HG02610 (cell line): ENCODE measurements at regions not wholly inside any gene's neighbourhood (a gene's known extent, or its start where the extent isn't known, plus 50 kb on each side); places are given as distances from the start of the nearest gene placed in this dataset.
"Not testable (repeated sequence)": the region's sequence is repeated elsewhere in the genome, so short reads cannot be mapped to it uniquely, and the experiment has no call there.

ENCODE experiments used
- ATAC-seq: cut with Tn5 transposase; IDR thresholded peaks from one replicate; pipeline ENCODE4 v1.9.1; 2021; ENCODE audit warnings: mild to moderate bottlenecking, moderate library complexity; ENCODE audit not compliant: unreplicated experiment

DNA sequence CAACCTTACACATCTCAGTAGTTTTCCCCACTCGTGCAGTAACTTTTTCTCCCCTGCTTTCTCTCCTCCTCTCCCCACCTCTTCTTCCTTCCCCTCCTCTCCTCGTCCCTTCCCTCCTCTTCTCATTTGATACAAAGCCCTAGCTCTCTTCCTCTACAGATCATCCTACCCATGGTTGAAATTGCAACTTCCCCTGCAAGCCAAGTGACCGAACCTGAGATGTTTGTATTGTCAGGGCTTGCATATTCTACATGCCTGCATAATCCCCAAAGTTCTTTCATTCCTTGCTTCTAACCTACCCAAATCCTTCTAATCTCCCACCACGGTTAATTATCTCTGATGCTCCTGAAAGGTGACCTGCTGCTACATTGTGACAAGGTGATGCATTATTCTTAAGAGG, 408.6 kb upstream of the AMELY start:
- ATAC-seq: not testable (repeated sequence)

DNA sequence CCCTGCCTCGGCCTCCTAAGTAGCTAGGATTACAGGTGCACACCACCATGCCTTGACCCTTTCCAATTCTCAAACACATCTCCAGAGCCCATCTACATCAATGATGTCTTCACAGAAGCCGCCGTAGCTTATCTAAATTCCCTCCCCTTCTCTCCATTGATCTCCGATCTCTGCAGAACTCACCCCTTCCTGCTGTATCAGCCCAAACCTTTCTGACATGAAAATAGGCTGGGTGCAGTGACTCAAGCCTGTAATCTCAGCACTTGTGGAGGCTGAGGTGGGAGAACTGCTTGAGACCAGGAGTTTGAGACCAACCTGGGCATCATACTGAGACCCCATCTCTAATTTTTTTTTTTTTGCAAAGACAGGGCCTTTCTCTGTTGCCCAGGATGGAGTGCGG, 406.6 kb upstream of the AMELY start:
- no peak for ATAC-seq

- ATAC-seq: no peak
These were observed 406.0 kb upstream of the AMELY start for GRCh38 chrY:7317571-7317970.

- no peak for ATAC-seq
These were observed 399.1 kb upstream of the AMELY start for GRCh38 chrY:7310482-7311269.

- ATAC-seq: no peak
These were observed 397.3 kb upstream of the AMELY start for GRCh38 chrY:7308816-7309215.

- ATAC-seq: no peak
These were observed 390.8 kb upstream of the AMELY start for GRCh38 chrY:7302306-7302705.

DNA sequence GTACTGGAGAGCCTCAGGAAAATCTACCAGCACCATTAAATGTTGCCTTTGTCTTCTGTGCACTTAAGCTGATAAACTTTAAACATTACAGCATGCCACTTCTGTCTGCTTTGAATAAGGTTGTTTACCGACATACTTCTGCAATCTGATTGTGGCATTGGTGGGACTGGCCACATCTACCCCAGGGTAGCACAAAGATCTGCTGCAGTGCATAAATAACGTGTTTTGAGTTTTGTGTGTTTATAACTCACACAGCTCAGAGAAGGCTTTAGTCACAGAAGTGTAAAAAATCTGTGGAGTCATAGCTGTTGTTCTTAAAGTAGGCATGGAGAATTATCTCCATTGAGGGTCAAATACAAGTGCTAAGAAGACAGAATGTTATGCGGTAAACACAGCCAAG, 388.4 kb upstream of the AMELY start:
- ATAC-seq: no peak

DNA sequence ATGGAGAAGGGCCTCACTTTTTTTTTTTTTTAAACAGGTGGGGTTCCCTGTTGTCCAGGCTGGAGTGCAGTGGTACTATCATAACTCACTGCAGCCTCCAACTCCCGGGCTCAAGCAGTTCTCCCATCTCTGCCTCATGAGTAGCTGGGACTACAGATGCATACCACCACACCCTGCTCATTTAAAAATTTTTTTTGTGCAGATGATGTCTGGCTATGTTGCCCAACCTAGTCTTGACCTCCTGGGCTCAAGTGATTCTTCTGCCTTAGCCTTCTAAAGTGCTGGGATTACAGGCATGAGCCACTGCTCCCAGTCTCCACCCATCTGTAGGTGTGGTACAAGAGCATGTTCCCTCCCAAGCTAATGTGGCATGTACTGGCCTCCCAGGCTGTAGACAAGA, 380.6 kb upstream of the AMELY start:
- ATAC-seq: no peak

- ATAC-seq: peak; percentile 80
These were observed 378.6 kb upstream of the AMELY start for GRCh38 chrY:7289889-7290833.

- no peak for ATAC-seq
These were observed 377.1 kb upstream of the AMELY start for GRCh38 chrY:7288611-7289010.

DNA sequence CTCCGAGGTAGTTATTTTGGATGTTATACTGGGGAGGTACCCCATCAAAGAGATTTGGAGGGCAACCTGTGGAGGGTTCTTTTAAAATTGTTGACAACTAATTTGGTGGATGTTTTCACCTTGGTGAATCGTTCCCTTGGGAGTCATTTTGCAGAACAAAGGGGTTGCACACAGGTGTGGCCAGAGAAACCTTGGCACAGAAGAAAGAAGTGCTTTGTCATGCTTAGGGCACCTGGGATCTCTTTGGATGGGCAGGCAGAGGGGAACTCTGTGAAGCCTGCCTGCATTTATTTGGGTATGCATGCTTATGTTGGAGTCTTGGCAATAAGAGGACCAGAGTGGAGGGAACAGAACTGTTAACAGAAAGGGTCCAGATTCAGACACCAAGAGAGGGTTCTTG, 376.4 kb upstream of the AMELY start:
- ATAC-seq: not testable (repeated sequence)

GRCh38 chrY:7285388-7285787, 373.8 kb upstream of the AMELY start:
- ATAC-seq: no peak

DNA sequence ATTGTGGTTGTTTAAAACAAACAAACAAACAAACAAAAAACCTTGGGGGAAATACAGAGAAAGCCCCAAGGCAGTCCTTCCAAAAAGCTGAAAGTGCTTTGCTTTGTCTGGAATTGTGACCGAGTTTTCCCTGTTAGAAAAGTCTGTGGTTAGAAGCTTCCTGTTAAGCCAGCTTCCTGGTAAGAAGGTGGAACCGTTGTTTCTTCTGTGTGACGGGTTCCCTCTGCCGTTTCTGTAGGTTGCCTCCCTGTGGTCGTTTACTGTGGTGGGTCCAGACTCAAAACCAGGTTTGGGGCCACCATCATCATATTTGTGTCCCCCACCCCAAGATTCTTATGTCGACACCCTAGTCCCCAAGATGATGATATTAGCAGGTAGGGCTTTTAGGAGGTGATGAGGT, 371.4 kb upstream of the AMELY start:
- ATAC-seq: no peak

DNA sequence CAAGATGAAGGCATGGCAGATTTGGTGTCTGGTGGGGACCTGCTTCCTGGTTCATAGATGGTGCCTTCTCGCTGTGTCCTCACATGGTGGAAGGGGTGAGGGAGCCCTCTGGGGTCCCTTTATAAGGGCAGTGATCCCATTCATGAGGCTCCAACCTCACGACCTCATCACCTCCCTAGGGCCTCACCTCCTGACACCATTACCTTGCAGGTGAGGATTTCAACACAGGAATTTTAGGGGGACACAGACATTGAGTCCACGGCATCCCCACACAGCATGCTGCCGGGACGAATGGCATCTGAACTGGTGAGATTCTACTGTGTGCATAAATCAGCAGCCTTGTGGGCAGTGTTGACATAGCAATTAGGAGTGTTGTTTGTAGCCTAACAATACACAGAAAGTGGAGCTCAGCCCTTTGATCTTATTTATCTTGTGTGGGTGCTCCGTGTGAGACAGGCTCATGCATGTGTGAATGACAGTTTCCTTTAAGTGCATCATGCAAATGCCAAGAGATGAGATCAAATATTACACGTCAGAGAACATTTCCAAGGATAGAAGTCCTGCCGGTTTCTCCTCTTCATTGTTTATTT, 368.7 kb upstream of the AMELY start:
- not testable (repeated sequence) for ATAC-seq

- no peak for ATAC-seq
These were observed 364.2 kb upstream of the AMELY start for GRCh38 chrY:7275751-7276150.

DNA sequence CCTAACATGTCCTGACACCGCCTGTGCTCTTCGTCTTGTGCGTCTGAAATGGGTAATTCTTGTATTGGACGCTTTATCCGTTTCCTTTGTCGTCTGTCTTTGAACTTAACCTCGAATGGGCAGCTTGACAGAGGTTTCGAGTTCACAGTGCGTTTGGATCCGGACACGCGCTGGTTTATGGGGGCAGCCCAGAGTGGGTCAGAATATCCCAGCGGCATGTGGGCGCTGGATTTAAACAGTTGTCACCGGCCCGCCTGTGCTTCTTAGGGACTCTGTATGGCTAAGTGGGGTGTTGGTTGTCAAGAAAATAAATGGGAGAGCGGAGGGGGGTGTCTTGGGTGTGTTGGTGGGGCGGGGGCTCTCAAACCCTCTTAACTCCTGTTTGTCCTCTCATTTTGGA, 363.5 kb upstream of the AMELY start:
- no peak for ATAC-seq

DNA sequence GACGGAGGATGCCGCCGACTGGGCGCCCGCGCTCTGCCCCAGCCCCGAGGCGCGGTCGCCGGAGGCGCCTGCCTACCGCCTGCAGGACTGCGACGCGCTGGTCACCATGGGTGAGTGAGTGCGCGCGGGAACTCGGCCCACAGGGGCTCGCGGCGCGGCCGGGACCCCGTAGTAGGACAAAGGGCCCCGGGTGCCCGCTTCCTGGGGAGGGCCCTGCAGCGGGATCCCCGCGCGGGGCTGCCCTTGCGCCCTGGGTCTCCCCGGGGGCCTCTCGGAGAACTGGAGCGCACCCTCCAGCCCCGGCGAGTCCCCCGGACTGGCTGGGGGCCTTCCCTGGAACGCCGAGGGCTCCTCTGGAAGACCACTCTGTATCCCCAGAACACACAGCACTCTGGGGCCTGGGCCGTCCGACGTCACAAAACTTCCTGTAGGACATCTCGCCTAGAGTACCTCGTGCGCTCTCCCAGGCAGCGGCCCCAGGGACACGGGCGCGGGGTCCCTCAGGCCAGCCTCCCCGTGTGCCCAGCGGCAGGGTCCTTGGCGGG, 362.9 kb upstream of the AMELY start:
- peak; percentile 16 for ATAC-seq

- peak; percentile 85 for ATAC-seq
These were observed 362.1 kb upstream of the AMELY start for GRCh38 chrY:7273587-7274203.

GRCh38 chrY:7272556-7273195, 361.1 kb upstream of the AMELY start:
- peak; percentile 25 for ATAC-seq

DNA sequence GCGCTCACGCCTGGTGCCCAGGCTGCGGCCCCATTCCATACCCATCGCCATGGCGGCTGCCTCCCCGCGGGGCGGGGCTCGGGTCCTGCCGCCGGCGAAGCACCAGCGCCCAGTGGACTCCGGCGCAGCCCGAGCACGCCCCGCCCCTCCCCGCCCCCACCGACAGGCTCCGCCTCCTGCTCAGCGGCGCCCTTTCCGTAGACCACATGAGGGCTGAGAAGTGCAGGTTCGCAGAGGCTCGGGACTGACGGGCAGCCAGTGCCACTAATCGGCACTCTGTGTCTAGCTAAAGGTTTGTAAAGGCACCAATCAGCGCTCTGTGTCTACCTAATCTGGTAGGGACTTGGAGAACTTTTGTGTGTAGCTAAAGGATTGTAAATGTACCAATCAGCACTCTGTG, 352.2 kb upstream of the AMELY start:
- no peak for ATAC-seq
